Stomach (tissue), 8 donors: ENCODE measurements at regions not wholly inside any gene's neighbourhood (a gene's known extent, or its start where the extent isn't known, plus 50 kb on each side); places are given as distances from the start of the nearest gene placed in this dataset.

Source experiments
- DNase-seq, 2 donors: peaks; one replicate each; pipeline versions ENCODE4 v3.0.0 to v3.0.0-alpha.2; 2013 to 2019
- H3K27ac ChIP-seq, 5 donors: fragments of 200-600 bp in 4 of 5; sonication (generic) in 4 of 5; one replicate each; pipeline ENCODE4 v1.5.1; 2013 to 2019; ENCODE audit warnings: mild to moderate bottlenecking in 1 of 5, moderate library complexity in 1 of 5
- H3K27me3 ChIP-seq, 3 donors: fragments of 200-600 bp; sonication (generic); one replicate each; pipeline ENCODE4 v1.5.1; 2017 to 2019; ENCODE audit warnings: mixed run types in 1 of 3
- H3K36me3 ChIP-seq, 4 donors: fragments of 200-600 bp; sonication (generic); 1 replicate in 3 of 4; 2 replicates in 1 of 4; pipeline ENCODE4 v1.5.1; 2016 to 2019
- H3K4me1 ChIP-seq, 4 donors: fragments of 200-600 bp; sonication (generic); one replicate each; pipeline ENCODE4 v1.5.1; 2016 to 2019
- H3K4me3 ChIP-seq, 4 donors: fragments of 200-600 bp; sonication (generic) in 3 of 4; one replicate each; pipeline ENCODE4 v1.5.1; 2016 to 2019; ENCODE audit warnings: mild to moderate bottlenecking in 1 of 4
- H3K9me3 ChIP-seq, 4 donors: fragments of 200-600 bp; sonication (generic); one replicate each; pipeline ENCODE4 v1.5.1; 2016 to 2019
- CTCF ChIP-seq, 7 experiments: fragments of 450-650 bp in 4 of 7; fragments of 200-600 bp in 3 of 7; sonication (generic) in 3 of 7; IDR thresholded peaks; one replicate each; pipeline ENCODE4 v1.5.1; 2016 to 2019; ENCODE audit warnings: antibody characterized with exemption in 7 of 7, control low read depth in 2 of 7, mild to moderate bottlenecking in 1 of 7
- EP300 ChIP-seq: sonication (generic); formaldehyde crosslinking; IDR thresholded peaks from one replicate; pipeline ENCODE4 v1.6.1; 2017; ENCODE audit warnings: antibody characterized with exemption
- POLR2A ChIP-seq, 4 donors: fragments of 450-650 bp; IDR thresholded peaks; one replicate each; pipeline ENCODE4 v1.6.1; 2016; ENCODE audit warnings: antibody characterized with exemption in 4 of 4, control low read depth in 2 of 4, mild to moderate bottlenecking in 1 of 4, moderate library complexity in 1 of 4
- POLR2AphosphoS5 ChIP-seq, 3 donors: sonication (generic); formaldehyde crosslinking; IDR thresholded peaks; one replicate each; pipeline ENCODE4 v1.6.1; 2016; ENCODE audit warnings: antibody characterized with exemption in 3 of 3
- WGBS, 5 donors: extraction: QIAGEN DNeasy Blood & Tissue Kit in 3 of 5; methylation state at CpG; one replicate each; pipeline versions ENCODE4 v1.1.5 to v1.1.7; 2013 to 2018; 5-methylcytosine and 5-hydroxymethylcytosine counted together
- intact Hi-C: fragments of 100-400 bp; cut with DNase I; formaldehyde crosslinking; loops from one replicate; pipeline ENCODE4 v1.15.1; 2023; ENCODE audit warnings: low total_unique reads
- donor health status: healthy with polysubstance abuse.
- donor health status: Bipolar disorder and iron deficiency.
- donor health status: healthy.

DNA sequence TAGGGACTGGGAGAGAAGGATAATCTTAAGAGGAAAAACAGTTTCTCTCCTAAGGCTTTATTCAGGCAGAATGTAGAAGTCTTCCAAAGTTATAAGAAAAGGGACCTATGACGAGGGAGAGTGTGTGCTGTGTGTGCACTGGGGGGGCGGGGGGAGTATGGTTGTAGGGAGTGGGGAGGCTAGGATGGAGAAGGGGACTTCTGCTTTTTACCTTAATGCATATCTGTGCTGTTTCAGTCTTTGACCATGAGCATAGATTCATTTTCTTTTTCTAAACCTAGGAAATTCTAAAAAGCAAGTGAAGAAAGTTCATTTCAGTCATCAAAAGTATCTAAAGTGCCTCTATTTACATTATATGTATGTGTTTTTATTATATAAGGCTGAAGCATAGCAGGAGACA lies 52.6 kb upstream of the RASA2 start:
- TF ChIP-seq CTCF (IDR thresholded peaks at IDR 0.05) = no peak
- TF ChIP-seq POLR2A (IDR thresholded peaks at IDR 0.05) = no peak
- no peak for TF ChIP-seq EP300
- TF ChIP-seq POLR2AphosphoS5 (IDR thresholded peaks at IDR 0.05) = no peak
- H3K4me1 ChIP-seq = peaks cover 26 to 90% (median 69%) of the 10 kb centered on the region in 4 donors
- H3K4me3 ChIP-seq = no peak overlapping the region
- peak overlapping the region in 3 of 5 donors; percentile 30 to 88 (median 30) for H3K27ac ChIP-seq
- DNase-seq = no peak
- 74 to 92% (median 84%) methylated on average over 2 of the region's 2 CpGs for WGBS, 5 donors
- intact Hi-C loops = no loop called here
- no peaks in the 10 kb centered on the region for H3K9me3 ChIP-seq
- H3K36me3 ChIP-seq = peaks cover 10 to 29% (median 24%) of the 10 kb centered on the region in 4 donors
- H3K27me3 ChIP-seq = no peaks in the 10 kb centered on the region

DNA sequence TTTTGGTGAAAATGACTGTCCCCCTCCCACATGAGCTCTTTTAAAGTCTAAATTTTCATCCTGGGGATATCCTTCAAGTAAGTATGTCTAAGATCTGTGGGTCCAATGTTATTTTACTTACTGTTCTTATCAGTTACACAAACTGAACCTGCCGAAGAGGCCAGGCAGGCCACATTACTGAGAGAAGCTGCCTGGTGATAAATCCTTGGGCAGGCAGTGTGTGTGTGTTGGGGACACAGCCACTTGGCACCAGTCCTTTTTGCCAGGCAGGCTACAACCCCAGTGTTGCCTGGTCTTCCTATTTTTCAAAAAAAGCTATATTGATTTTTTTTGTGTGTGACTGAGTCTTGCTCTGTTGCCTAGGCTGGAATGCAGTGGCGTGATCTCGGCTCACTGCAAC lies 50.6 kb upstream of the RASA2 start:
- TF ChIP-seq CTCF (IDR thresholded peaks at IDR 0.05) (no peak), EP300 (no peak)
- H3K27ac ChIP-seq = peak overlapping the region; percentile 48 to 83 (median 59)
- peaks cover 25 to 91% (median 73%) of the 10 kb centered on the region in 4 donors for H3K4me1 ChIP-seq
- no peaks in the 10 kb centered on the region for H3K9me3 ChIP-seq
- H3K27me3 ChIP-seq = no peaks in the 10 kb centered on the region
- intact Hi-C loops = no loop called here
- H3K4me3 ChIP-seq = no peak overlapping the region
- peaks cover 10 to 17% (median 13%) of the 10 kb centered on the region in 4 donors for H3K36me3 ChIP-seq
- DNase-seq = peak; percentile 52 to 53
- WGBS, 5 donors = 67 to 82% (median 70%) methylated on average over 3 of the region's 3 CpGs
